ENCODE measurements at regions not wholly inside any gene's neighbourhood (a gene's known extent, or its start where the extent isn't known, plus 50 kb on each side); places are given as distances from the start of the nearest gene placed in this dataset.

DNA sequence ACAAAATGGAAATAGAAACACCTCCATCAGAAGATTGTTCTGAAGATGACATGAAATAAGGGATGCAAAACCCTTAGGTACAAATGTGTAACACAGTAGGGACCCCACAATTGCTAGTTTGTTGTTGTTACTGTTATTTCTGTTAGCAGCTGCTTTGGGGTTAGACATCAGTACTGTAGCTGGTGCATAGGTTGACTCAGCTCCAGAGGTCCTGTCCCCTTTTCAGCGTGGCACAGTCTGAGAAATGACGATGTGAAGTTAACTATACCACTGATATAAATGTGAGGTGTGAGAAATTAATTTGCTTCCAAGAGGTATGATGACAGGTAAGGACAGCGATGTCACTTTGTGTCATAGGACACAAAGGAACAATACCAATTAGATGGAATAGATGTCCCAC is 384.6 kb upstream of the KLF4 start:
- H3K4me3 ChIP-seq (IDR thresholded peaks at IDR 0.05; ENCODE audit: insufficient read depth, low read depth, low read length) = no peak overlapping the region
- no peaks in the 10 kb centered on the region for H3K36me3 ChIP-seq (ENCODE audit: insufficient read depth)
- TF ChIP-seq, protein P1, sequence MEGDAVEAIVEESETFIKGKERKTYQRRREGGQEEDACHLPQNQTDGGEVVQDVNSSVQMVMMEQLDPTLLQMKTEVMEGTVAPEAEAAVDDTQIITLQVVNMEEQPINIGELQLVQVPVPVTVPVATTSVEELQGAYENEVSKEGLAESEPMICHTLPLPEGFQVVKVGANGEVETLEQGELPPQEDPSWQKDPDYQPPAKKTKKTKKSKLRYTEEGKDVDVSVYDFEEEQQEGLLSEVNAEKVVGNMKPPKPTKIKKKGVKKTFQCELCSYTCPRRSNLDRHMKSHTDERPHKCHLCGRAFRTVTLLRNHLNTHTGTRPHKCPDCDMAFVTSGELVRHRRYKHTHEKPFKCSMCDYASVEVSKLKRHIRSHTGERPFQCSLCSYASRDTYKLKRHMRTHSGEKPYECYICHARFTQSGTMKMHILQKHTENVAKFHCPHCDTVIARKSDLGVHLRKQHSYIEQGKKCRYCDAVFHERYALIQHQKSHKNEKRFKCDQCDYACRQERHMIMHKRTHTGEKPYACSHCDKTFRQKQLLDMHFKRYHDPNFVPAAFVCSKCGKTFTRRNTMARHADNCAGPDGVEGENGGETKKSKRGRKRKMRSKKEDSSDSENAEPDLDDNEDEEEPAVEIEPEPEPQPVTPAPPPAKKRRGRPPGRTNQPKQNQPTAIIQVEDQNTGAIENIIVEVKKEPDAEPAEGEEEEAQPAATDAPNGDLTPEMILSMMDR (conservative IDR thresholded peaks at IDR 0.05; ENCODE audit: low read depth, low read length) = no peak
- no peak overlapping the region for H3K9ac ChIP-seq
- H3K4me1 ChIP-seq (ENCODE audit: low read depth, poor library complexity, severe bottlenecking) = no peaks in the 10 kb centered on the region
- H3K27ac ChIP-seq = no peak overlapping the region
- H3K4me2 ChIP-seq = no peak overlapping the region
- no peaks in the 10 kb centered on the region for H4K20me1 ChIP-seq (ENCODE audit: insufficient read depth)
- H3K27me3 ChIP-seq (ENCODE audit: insufficient read depth, low read depth) = no peaks in the 10 kb centered on the region
- H3K79me2 ChIP-seq (ENCODE audit: insufficient read depth, low read depth) = no peaks in the 10 kb centered on the region
- H2AFZ ChIP-seq (ENCODE audit: low read depth) = no peak overlapping the region

DNA sequence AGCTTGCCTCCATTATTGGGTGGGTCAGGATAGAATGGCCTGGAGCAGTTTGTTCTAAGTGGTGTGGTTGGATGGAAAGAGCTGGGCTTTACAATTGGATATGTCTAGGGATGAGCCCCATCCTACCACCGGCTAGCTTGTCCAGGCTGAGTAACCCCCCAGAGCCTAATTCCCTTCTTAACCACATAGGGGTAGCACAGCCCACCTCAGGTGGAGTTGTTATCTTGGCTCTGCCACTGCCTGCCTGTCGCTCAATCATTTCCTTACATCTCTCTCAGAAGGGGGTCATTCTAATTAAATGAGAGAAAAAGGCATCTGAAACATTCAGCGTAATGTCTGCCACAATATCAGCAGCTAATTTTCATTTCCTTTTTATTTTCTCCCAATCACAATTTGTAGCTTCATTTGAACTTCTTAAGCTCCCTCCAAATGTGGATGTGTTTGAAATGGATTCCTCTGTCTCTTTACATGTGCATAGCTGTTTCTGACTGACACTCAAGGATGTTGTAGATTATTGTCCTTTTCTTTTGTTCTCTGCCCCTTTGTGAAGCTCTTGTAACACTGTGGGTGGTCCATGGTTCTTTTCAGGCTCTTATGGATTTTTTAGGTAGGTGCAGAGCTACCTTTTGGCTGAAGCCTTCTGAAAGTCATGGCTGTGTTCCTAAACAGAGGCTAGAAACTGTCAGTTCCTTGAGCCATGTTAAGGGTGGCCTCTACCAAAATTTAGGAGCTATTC is 383.1 kb upstream of the KLF4 start:
- Histone ChIP-seq H3K36me3 (ENCODE audit: insufficient read depth) (no peaks in the 10 kb centered on the region), H3K4me1 (ENCODE audit: low read depth, poor library complexity, severe bottlenecking) (no peaks in the 10 kb centered on the region), H3K27me3 (ENCODE audit: insufficient read depth, low read depth) (no peaks in the 10 kb centered on the region), H4K20me1 (ENCODE audit: insufficient read depth) (no peaks in the 10 kb centered on the region), H3K9ac (no peak overlapping the region), H3K4me3 (IDR thresholded peaks at IDR 0.05; ENCODE audit: insufficient read depth, low read depth, low read length) (no peak overlapping the region), H3K27ac (no peak overlapping the region), H3K79me2 (ENCODE audit: insufficient read depth, low read depth) (no peaks in the 10 kb centered on the region), H3K4me2 (no peak overlapping the region), H2AFZ (ENCODE audit: low read depth) (no peak overlapping the region)
- TF ChIP-seq, protein P1 (conservative IDR thresholded peaks at IDR 0.05; ENCODE audit: low read depth, low read length) = no peak

DNA sequence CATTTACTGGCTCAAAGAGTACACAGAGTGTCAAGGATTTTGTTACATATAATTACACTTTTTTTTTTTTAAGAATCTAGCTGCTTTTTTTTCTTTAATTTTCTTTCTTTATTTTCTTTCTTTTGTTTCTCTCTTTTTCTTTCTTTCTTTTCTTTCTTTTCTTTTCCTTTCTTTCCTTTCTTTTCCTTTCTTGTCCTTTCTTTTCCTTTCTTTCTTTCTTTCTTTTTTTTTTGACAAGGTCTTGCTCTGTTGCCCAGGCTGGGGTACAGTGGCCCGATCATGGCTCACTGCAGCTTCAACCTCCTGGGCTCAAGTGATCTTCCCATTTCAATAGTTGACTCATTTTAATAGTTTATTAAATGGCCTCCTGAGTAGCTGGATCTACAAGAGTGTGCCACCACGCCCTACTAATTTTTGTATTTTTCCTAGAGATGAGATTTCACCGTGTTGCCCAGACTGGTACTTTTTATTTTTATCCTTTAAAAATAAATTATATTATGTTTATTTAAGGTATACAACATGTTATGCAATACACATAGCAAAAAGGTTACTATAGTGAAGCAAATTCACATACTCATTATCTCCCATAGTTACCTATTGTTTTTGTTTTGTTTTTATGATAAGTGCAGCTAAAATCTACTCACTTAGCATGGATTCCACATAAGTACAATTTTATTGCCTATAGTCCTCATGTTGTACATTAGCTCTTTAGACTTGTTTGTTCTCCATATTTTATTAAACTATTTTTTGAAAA is 381.5 kb upstream of the KLF4 start:
- Histone ChIP-seq H2AFZ (ENCODE audit: low read depth) (no peak overlapping the region), H3K79me2 (ENCODE audit: insufficient read depth, low read depth) (no peaks in the 10 kb centered on the region), H3K4me3 (IDR thresholded peaks at IDR 0.05; ENCODE audit: insufficient read depth, low read depth, low read length) (no peak overlapping the region), H3K4me2 (no peak overlapping the region), H3K36me3 (ENCODE audit: insufficient read depth) (no peaks in the 10 kb centered on the region), H3K9ac (no peak overlapping the region), H3K4me1 (ENCODE audit: low read depth, poor library complexity, severe bottlenecking) (no peaks in the 10 kb centered on the region), H3K27me3 (ENCODE audit: insufficient read depth, low read depth) (no peaks in the 10 kb centered on the region), H3K27ac (no peak overlapping the region), H4K20me1 (ENCODE audit: insufficient read depth) (no peaks in the 10 kb centered on the region)
- TF ChIP-seq, protein P1 (conservative IDR thresholded peaks at IDR 0.05; ENCODE audit: low read depth, low read length) = no peak

DNA sequence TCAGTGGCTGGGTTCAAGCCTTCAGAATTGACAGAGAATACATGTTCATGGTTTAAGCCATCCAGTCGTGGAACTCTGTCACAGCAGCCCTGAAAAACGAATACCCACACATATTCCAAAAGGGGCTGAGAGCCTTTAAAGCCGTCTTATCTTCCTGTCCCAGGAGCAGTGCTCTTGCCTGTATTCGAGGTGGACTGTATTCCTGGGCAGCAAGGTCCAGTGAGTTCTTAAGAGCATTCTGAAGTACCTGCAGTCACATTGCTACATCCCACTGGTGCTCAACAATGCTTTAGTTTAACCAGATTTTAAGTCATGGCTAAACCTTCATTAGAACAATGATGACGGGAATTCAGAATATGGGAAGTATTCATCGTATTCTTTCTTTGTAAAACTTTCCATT is 380.7 kb upstream of the KLF4 start:
- Histone ChIP-seq H2AFZ (ENCODE audit: low read depth) (no peak overlapping the region), H4K20me1 (ENCODE audit: insufficient read depth) (no peaks in the 10 kb centered on the region), H3K27me3 (ENCODE audit: insufficient read depth, low read depth) (no peaks in the 10 kb centered on the region), H3K4me1 (ENCODE audit: low read depth, poor library complexity, severe bottlenecking) (no peaks in the 10 kb centered on the region), H3K36me3 (ENCODE audit: insufficient read depth) (no peaks in the 10 kb centered on the region), H3K4me2 (no peak overlapping the region), H3K27ac (no peak overlapping the region), H3K9ac (no peak overlapping the region), H3K79me2 (ENCODE audit: insufficient read depth, low read depth) (no peaks in the 10 kb centered on the region), H3K4me3 (IDR thresholded peaks at IDR 0.05; ENCODE audit: insufficient read depth, low read depth, low read length) (no peak overlapping the region)
- TF ChIP-seq, protein P1 (conservative IDR thresholded peaks at IDR 0.05; ENCODE audit: low read depth, low read length) = no peak

Data from KMS-11 (cell line).